ENCODE measurements at regions not wholly inside any gene's neighbourhood (a gene's known extent, or its start where the extent isn't known, plus 50 kb on each side); places are given as distances from the start of the nearest gene placed in this dataset.

- peak overlapping the region in 3 of 4 donors; percentile 74 to 97 (median 95) for H3K27ac ChIP-seq
- peaks cover 0 to 23% (median 9%) of the 10 kb centered on the region in 4 donors for H3K4me1 ChIP-seq
Observed at GRCh38 chr4:38314663-38315062, 349.3 kb upstream of the KLF3 start.

GRCh38 chr4:38315286-38315685, 348.7 kb upstream of the KLF3 start:
- no peaks in the 10 kb centered on the region for H3K36me3 ChIP-seq
- H3K9me3 ChIP-seq, result no peaks in the 10 kb centered on the region
- peaks cover 0 to 29% (median 9%) of the 10 kb centered on the region in 4 donors for H3K4me1 ChIP-seq
- no peak overlapping the region for H3K4me3 ChIP-seq
- DNase-seq, result no peak
- peak overlapping the region in 3 of 4 donors; percentile 74 to 97 (median 95) for H3K27ac ChIP-seq
- no peak for TF ChIP-seq CTCF (IDR thresholded peaks at IDR 0.05)
- no peak for TF ChIP-seq POLR2A (IDR thresholded peaks at IDR 0.05)
- no peaks in the 10 kb centered on the region for H3K27me3 ChIP-seq

More at GRCh38 chr4:38314663-38315062, 349.3 kb upstream of the KLF3 start:
- no peaks in the 10 kb centered on the region for H3K9me3 ChIP-seq
- TF ChIP-seq CTCF (IDR thresholded peaks at IDR 0.05) (peak in 1 of 6 experiments; percentile 16), POLR2A (IDR thresholded peaks at IDR 0.05) (no peak)
- no peaks in the 10 kb centered on the region for H3K27me3 ChIP-seq
- peak in 2 of 3 donors; percentile 90 to 91 for DNase-seq
- H3K36me3 ChIP-seq, result no peaks in the 10 kb centered on the region
- H3K4me3 ChIP-seq, result no peak overlapping the region

GRCh38 chr4:38316045-38316444, 348.0 kb upstream of the KLF3 start:
- no peak overlapping the region for H3K27ac ChIP-seq
- H3K4me1 ChIP-seq, result peaks cover 0 to 37% (median 9%) of the 10 kb centered on the region in 4 donors
- TF ChIP-seq POLR2A (IDR thresholded peaks at IDR 0.05) (no peak), CTCF (IDR thresholded peaks at IDR 0.05) (no peak)
- H3K4me3 ChIP-seq, result no peak overlapping the region
- no peaks in the 10 kb centered on the region for H3K27me3 ChIP-seq
- H3K36me3 ChIP-seq, result no peaks in the 10 kb centered on the region
- no peak for DNase-seq
- H3K9me3 ChIP-seq, result no peaks in the 10 kb centered on the region

GRCh38 chr4:38317041-38317674, 346.8 kb upstream of the KLF3 start:
- TF ChIP-seq POLR2A (IDR thresholded peaks at IDR 0.05), result no peak
- TF ChIP-seq CTCF (IDR thresholded peaks at IDR 0.05), result no peak
- DNase-seq, result no peak
- Histone ChIP-seq H3K4me3 (no peak overlapping the region), H3K4me1 (peaks cover 0 to 37% (median 9%) of the 10 kb centered on the region in 4 donors), H3K27ac (peak overlapping the region in 1 of 4 donors; percentile 0), H3K9me3 (no peaks in the 10 kb centered on the region), H3K36me3 (no peaks in the 10 kb centered on the region), H3K27me3 (no peaks in the 10 kb centered on the region)

GRCh38 chr4:38318737-38319455, 345.1 kb upstream of the KLF3 start:
- H3K36me3 ChIP-seq, result no peaks in the 10 kb centered on the region
- peaks cover 0 to 30% (median 8%) of the 10 kb centered on the region in 4 donors for H3K4me1 ChIP-seq
- H3K4me3 ChIP-seq, result peak overlapping the region; percentile 31 to 42 (median 35)
- TF ChIP-seq POLR2A (IDR thresholded peaks at IDR 0.05) (peak; percentile 32 to 64), CTCF (IDR thresholded peaks at IDR 0.05) (peak in 2 of 6 experiments; percentile 15 to 19)
- H3K9me3 ChIP-seq, result no peaks in the 10 kb centered on the region
- no peaks in the 10 kb centered on the region for H3K27me3 ChIP-seq
- peak overlapping the region; percentile 74 to 91 (median 84) for H3K27ac ChIP-seq
- DNase-seq, result peak; percentile 71 to 93 (median 88)

All from Peyer's patch (tissue), 4 donors.